ENCODE measurements at regions not wholly inside any gene's neighbourhood (a gene's known extent, or its start where the extent isn't known, plus 50 kb on each side); places are given as distances from the start of the nearest gene placed in this dataset.

DNA sequence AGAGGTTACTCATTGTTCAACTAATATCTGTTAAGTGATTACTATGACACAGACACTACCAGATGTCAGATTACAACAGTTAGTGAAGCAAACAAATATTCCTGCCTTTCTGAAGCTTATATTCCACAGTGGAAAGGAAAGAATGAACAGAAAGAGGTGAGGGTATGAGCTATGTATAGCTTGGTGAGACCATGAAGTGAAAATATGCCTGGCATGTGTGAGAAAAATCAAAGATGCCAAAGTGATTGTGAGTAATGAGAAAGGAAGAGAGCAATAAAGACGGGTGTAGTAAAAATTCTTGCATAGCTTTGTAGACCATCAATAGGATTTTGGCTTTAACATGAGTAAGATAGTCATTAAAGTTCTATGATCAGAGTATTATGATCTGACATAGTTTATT is 734.5 kb upstream of the NUDT12 start:
- no peaks in the 10 kb centered on the region for H3K4me1 ChIP-seq (ENCODE audit: control insufficient read depth, insufficient read depth, low read length)
- H3K27ac ChIP-seq (ENCODE audit: low read length), result no peak overlapping the region
- no peaks in the 10 kb centered on the region for H3K27me3 ChIP-seq (ENCODE audit: control insufficient read depth, insufficient read depth, low read length)
- WGBS (ENCODE audit: insufficient coverage), result no CpG with 5 or more reads among the region's 1 CpG
- no peaks in the 10 kb centered on the region for H3K9me3 ChIP-seq (replicated peaks; ENCODE audit: control insufficient read depth, low read depth, low read length)
- H3K36me3 ChIP-seq (ENCODE audit: control insufficient read depth, insufficient read depth, low read length), result no peaks in the 10 kb centered on the region
- H3K4me3 ChIP-seq (ENCODE audit: low read length), result no peak overlapping the region
- no peak for DNase-seq

DNA sequence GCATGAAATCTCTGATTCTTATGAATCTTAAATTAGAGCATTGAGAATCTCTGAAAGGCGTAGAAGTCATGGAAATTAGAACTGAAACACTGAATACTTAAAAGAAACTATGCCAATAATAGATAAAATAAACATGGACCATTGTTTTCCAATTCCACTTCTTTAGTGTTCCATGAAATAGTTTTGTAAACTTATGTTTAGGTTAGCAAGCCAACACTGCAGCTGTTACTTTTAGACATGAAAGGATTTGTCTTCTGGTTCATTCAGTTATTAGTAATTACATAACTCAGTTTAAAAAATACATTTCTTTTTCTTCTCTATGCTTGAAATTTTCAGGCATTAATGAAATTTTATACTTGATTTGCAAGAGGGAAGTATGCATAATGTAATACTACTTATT is 733.4 kb upstream of the NUDT12 start:
- peak; percentile 51 for DNase-seq
- Histone ChIP-seq H3K27me3 (ENCODE audit: control insufficient read depth, insufficient read depth, low read length) (no peaks in the 10 kb centered on the region), H3K9me3 (replicated peaks; ENCODE audit: control insufficient read depth, low read depth, low read length) (no peaks in the 10 kb centered on the region), H3K36me3 (ENCODE audit: control insufficient read depth, insufficient read depth, low read length) (no peaks in the 10 kb centered on the region), H3K4me3 (ENCODE audit: low read length) (no peak overlapping the region), H3K27ac (ENCODE audit: low read length) (no peak overlapping the region), H3K4me1 (ENCODE audit: control insufficient read depth, insufficient read depth, low read length) (no peaks in the 10 kb centered on the region)
- no CpG with 5 or more reads among the region's 1 CpG for WGBS (ENCODE audit: insufficient coverage)

DNA sequence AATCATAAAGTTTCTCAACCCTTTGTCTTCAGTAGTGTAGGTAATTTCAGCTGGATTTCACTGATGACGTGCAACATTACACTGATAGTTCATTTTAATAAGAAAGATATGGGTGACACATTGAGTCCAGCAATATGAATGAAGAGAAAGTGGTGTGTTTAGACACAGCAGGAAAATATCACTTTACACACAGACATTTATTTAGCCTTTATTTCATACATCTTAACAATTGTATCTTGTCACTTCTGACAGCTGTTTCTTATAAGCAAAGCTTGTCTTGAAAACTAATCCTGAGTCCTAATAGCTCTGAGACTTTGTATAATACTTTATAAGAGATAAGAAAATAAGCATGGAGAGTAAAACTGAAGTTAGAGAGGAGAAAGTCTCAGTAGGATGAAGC is 720.5 kb upstream of the NUDT12 start:
- H3K4me3 ChIP-seq (ENCODE audit: low read length), result no peak overlapping the region
- no peaks in the 10 kb centered on the region for H3K4me1 ChIP-seq (ENCODE audit: control insufficient read depth, insufficient read depth, low read length)
- no peaks in the 10 kb centered on the region for H3K27me3 ChIP-seq (ENCODE audit: control insufficient read depth, insufficient read depth, low read length)
- peaks cover 2% of the 10 kb centered on the region for H3K9me3 ChIP-seq (replicated peaks; ENCODE audit: control insufficient read depth, low read depth, low read length)
- H3K36me3 ChIP-seq (ENCODE audit: control insufficient read depth, insufficient read depth, low read length), result no peaks in the 10 kb centered on the region
- no peak overlapping the region for H3K27ac ChIP-seq (ENCODE audit: low read length)
- no peak for DNase-seq
- no CpG with 5 or more reads among the region's 1 CpG for WGBS (ENCODE audit: insufficient coverage)

DNA sequence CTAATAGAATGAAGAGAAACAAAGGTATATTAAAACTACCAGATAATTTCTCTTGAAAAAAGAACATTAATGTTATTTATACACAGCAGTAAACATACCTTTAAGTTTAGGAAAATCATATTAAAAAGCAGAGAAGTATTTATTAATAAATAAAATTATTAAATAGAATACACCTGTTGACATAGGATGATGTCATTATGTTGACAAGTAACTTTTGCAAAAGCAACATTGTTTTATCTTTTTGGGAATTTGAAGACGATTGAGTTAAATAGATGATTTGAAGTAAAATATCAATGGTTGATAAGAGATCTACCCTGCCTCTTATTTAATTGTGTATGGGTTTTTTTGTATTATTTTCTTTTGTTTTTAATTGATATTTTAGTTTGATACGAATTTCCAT is 711.1 kb upstream of the NUDT12 start:
- Histone ChIP-seq H3K27me3 (ENCODE audit: control insufficient read depth, insufficient read depth, low read length) (no peaks in the 10 kb centered on the region), H3K27ac (ENCODE audit: low read length) (no peak overlapping the region), H3K4me1 (ENCODE audit: control insufficient read depth, insufficient read depth, low read length) (no peaks in the 10 kb centered on the region), H3K4me3 (ENCODE audit: low read length) (no peak overlapping the region), H3K36me3 (ENCODE audit: control insufficient read depth, insufficient read depth, low read length) (no peaks in the 10 kb centered on the region), H3K9me3 (replicated peaks; ENCODE audit: control insufficient read depth, low read depth, low read length) (no peaks in the 10 kb centered on the region)
- no peak for DNase-seq
- no CpG with 5 or more reads among the region's 2 CpGs for WGBS (ENCODE audit: insufficient coverage)

DNA sequence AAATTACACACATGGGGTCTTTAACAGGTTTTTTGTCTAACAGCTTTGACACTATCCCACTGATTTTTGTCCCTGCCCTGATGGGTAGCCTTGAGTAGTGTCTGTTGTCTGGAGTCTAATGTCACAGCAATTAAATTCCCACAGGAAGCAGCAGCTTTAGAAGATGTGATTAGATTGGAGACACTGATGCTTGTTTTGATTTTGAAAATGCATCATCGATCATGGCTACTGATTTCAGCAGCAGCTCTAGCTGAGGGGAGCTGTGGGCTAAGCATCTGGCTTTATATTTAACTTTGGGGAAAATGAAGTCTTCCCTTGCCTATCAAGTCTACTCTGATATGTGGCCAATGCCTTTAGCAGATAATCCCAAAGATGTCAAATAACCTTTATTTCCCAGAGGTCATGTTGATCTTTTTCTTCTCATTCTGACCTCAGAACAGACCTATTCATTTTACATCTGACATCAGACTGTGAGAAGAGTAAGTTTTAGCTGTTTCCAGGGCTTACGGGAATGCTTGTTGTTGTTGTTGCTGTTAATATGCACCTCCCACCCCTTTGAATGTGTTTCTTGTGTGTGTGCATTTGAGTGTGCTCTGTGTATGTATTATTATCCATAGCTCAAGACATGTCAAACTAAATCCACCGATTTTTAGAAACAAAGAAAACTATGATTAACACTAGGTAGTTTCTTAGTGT is 704.9 kb upstream of the NUDT12 start:
- no peak for DNase-seq
- H3K27ac ChIP-seq (ENCODE audit: low read length), result no peak overlapping the region
- H3K27me3 ChIP-seq (ENCODE audit: control insufficient read depth, insufficient read depth, low read length), result no peaks in the 10 kb centered on the region
- no peaks in the 10 kb centered on the region for H3K4me1 ChIP-seq (ENCODE audit: control insufficient read depth, insufficient read depth, low read length)
- H3K36me3 ChIP-seq (ENCODE audit: control insufficient read depth, insufficient read depth, low read length), result no peaks in the 10 kb centered on the region
- H3K9me3 ChIP-seq (replicated peaks; ENCODE audit: control insufficient read depth, low read depth, low read length), result no peaks in the 10 kb centered on the region
- no peak overlapping the region for H3K4me3 ChIP-seq (ENCODE audit: low read length)
- whole genome bisulfite sequencing (ENCODE audit: insufficient coverage), result no CpG with 5 or more reads among the region's 3 CpGs

DNA sequence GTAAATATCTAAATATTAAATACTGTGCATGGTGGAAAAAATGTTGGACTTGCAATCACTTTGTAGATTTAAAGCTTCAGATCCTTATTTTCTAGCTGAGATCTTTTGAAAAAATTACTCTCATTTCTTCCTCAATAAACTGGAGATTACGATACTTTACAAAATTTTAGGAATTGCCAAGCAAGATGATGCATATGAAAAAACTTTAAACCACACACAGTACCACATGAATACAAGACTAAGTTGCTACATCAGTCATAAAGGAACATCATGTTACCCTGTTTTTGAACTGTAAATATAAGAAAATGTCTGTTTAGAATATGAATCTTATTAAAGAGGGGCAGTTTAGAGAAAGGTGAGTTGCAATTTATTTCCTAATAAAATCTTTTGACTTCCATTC is 703.6 kb upstream of the NUDT12 start:
- Histone ChIP-seq H3K9me3 (replicated peaks; ENCODE audit: control insufficient read depth, low read depth, low read length) (no peaks in the 10 kb centered on the region), H3K4me1 (ENCODE audit: control insufficient read depth, insufficient read depth, low read length) (no peaks in the 10 kb centered on the region), H3K27me3 (ENCODE audit: control insufficient read depth, insufficient read depth, low read length) (no peaks in the 10 kb centered on the region), H3K4me3 (ENCODE audit: low read length) (no peak overlapping the region), H3K27ac (ENCODE audit: low read length) (no peak overlapping the region), H3K36me3 (ENCODE audit: control insufficient read depth, insufficient read depth, low read length) (no peaks in the 10 kb centered on the region)
- DNase-seq, result no peak
- WGBS (ENCODE audit: insufficient coverage), result no CpG with 5 or more reads among the region's 1 CpG

DNA sequence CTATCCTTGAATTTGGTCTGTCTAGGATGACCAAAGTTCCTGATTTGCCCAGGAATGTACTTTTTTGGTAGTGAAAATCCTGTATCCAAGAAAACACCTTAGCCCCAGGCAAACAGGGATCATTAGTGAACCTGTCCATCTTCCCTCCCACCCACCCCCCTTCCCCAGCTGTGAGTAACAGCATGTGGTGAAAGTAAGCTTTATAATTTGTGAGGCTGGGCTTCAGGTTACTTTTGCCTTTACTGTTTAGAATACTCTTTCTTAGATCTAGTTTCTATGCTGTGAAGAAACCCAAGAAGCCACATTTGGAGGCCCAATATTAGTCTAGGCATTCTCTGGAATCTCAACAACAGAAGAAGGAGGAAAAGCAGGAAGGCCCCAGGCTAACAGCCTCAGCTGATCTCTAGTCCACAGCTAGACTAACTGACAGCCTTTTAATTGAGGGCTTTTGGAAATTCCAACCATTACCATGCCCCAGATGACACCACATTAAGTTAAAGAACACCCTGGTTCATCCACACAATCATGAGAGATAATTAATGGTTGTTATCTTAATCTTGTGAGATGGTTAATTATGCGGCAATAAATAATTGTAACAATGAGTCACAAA is 703.0 kb upstream of the NUDT12 start:
- H3K4me3 ChIP-seq (ENCODE audit: low read length), result no peak overlapping the region
- H3K9me3 ChIP-seq (replicated peaks; ENCODE audit: control insufficient read depth, low read depth, low read length), result no peaks in the 10 kb centered on the region
- H3K27ac ChIP-seq (ENCODE audit: low read length), result no peak overlapping the region
- H3K4me1 ChIP-seq (ENCODE audit: control insufficient read depth, insufficient read depth, low read length), result no peaks in the 10 kb centered on the region
- no peak for DNase-seq
- H3K27me3 ChIP-seq (ENCODE audit: control insufficient read depth, insufficient read depth, low read length), result no peaks in the 10 kb centered on the region
- no peaks in the 10 kb centered on the region for H3K36me3 ChIP-seq (ENCODE audit: control insufficient read depth, insufficient read depth, low read length)
- WGBS (ENCODE audit: insufficient coverage), result no CpG with 5 or more reads among the region's 1 CpG

DNA sequence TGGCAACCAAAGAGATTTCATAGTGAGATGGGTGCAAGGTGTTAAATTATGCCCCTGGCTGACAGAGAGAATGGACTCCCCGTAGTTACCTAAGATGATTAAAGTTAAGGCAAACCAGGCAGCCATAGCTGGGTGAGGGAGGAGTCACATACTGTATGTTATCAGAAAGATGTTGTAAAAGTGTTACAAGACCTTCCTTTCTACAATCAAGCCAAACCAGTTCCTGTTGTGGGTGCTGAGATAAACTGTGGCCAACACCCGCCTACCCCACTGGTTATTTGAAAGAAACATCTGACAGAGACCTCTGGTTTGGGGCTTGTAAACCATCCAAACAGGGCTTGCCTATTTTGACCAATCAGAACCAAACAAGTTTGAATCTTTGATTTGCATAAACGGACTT is 684.7 kb upstream of the NUDT12 start:
- H3K9me3 ChIP-seq (replicated peaks; ENCODE audit: control insufficient read depth, low read depth, low read length), result no peaks in the 10 kb centered on the region
- no peak for DNase-seq
- 93% methylated on average over 2 of the region's 3 CpGs for WGBS (ENCODE audit: insufficient coverage)
- H3K4me1 ChIP-seq (ENCODE audit: control insufficient read depth, insufficient read depth, low read length), result no peaks in the 10 kb centered on the region
- H3K27ac ChIP-seq (ENCODE audit: low read length), result no peak overlapping the region
- no peaks in the 10 kb centered on the region for H3K27me3 ChIP-seq (ENCODE audit: control insufficient read depth, insufficient read depth, low read length)
- no peak overlapping the region for H3K4me3 ChIP-seq (ENCODE audit: low read length)
- no peaks in the 10 kb centered on the region for H3K36me3 ChIP-seq (ENCODE audit: control insufficient read depth, insufficient read depth, low read length)

DNA sequence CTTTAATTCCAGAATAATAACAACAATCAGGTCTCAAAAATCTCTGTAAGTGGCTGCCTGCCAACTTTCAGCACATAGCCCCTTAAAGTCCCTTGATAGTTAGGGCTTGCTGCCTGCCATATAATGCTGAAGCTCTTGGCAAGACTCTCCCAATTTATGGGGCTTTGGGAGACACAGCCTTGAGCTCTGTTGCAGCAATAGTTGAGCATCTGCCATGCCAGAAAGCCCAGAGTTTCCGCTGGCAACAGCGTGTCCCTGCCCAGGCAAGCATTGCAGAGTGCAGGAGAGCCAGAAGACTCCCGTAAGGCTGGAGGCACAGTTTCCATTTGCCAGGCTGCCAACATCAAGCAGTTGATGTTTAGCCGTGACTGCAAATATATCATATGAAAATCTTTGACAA is 678.5 kb upstream of the NUDT12 start:
- Histone ChIP-seq H3K27ac (ENCODE audit: low read length) (no peak overlapping the region), H3K27me3 (ENCODE audit: control insufficient read depth, insufficient read depth, low read length) (no peaks in the 10 kb centered on the region), H3K9me3 (replicated peaks; ENCODE audit: control insufficient read depth, low read depth, low read length) (no peaks in the 10 kb centered on the region), H3K4me3 (ENCODE audit: low read length) (no peak overlapping the region), H3K4me1 (ENCODE audit: control insufficient read depth, insufficient read depth, low read length) (peaks cover 4% of the 10 kb centered on the region), H3K36me3 (ENCODE audit: control insufficient read depth, insufficient read depth, low read length) (no peaks in the 10 kb centered on the region)
- DNase-seq, result peak; percentile 50
- WGBS (ENCODE audit: insufficient coverage), result 50% methylated on average over 2 of the region's 4 CpGs

DNA sequence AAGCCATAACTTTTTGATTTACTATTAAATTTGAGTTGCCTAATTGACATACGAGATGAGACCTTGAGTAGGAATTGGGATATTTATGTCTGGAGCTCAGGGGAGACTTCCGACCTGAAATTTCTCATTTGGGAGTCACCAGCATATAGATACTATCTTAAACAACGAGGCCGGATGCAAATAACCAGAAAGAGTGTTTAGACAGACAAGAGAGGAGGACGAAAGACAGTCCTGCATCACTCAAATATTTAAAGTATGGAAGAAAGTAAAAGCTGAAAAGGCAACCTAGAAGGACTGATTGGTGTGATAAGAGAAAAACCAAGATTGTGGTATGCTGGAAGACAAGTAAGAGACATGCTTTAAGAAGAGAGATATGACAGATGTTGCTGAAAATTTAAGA is 675.0 kb upstream of the NUDT12 start:
- no peaks in the 10 kb centered on the region for H3K9me3 ChIP-seq (replicated peaks; ENCODE audit: control insufficient read depth, low read depth, low read length)
- no CpG with 5 or more reads among the region's 5 CpGs for WGBS (ENCODE audit: insufficient coverage)
- no peak overlapping the region for H3K4me3 ChIP-seq (ENCODE audit: low read length)

More for the DNA sequence above, 675.0 kb upstream of the NUDT12 start:
- Histone ChIP-seq H3K27me3 (ENCODE audit: control insufficient read depth, insufficient read depth, low read length) (no peaks in the 10 kb centered on the region), H3K4me1 (ENCODE audit: control insufficient read depth, insufficient read depth, low read length) (peaks cover 4% of the 10 kb centered on the region), H3K27ac (ENCODE audit: low read length) (no peak overlapping the region), H3K36me3 (ENCODE audit: control insufficient read depth, insufficient read depth, low read length) (no peaks in the 10 kb centered on the region)
- no peak for DNase-seq

Data from muscle of leg (tissue), 3 donors.